ENCODE measurements at regions not wholly inside any gene's neighbourhood (a gene's known extent, or its start where the extent isn't known, plus 50 kb on each side); places are given as distances from the start of the nearest gene placed in this dataset.

- Histone ChIP-seq H3K4me3 (replicated peaks in 1 of 2; ENCODE audit: low read depth in 1 of 2, low read length in 2 of 2) (no peak overlapping the region), H3K4me1 (ENCODE audit: control insufficient read depth in 1 of 2, insufficient read depth in 2 of 2, low read length in 2 of 2) (no peaks in the 10 kb centered on the region), H3K27me3 (ENCODE audit: insufficient read depth, low read length) (no peaks in the 10 kb centered on the region), H3K27ac (ENCODE audit: low read depth, low read length) (no peak overlapping the region), H3K4me2 (ENCODE audit: low read length) (no peak overlapping the region), H2AFZ (ENCODE audit: low read depth, low read length, poor library complexity, severe bottlenecking) (no peak overlapping the region), H3K9me3 (ENCODE audit: control insufficient read depth in 1 of 2, insufficient read depth in 1 of 2, low read depth in 1 of 2, low read length in 2 of 2) (no peaks in the 10 kb centered on the region), H3K36me3 (ENCODE audit: control insufficient read depth in 1 of 2, insufficient read depth in 2 of 2, low read length in 2 of 2) (no peaks in the 10 kb centered on the region), H3K79me2 (ENCODE audit: insufficient read depth, low read length) (no peaks in the 10 kb centered on the region), H3K9me2 (ENCODE audit: insufficient read depth) (no peaks in the 10 kb centered on the region), H3K9ac (ENCODE audit: low read length) (no peak overlapping the region), H4K20me1 (ENCODE audit: insufficient read depth) (no peaks in the 10 kb centered on the region)
- CTCF ChIA-PET: no interaction called here
- TF ChIP-seq SP1 (IDR thresholded peaks at IDR 0.05; ENCODE audit: low read depth): no peak
- no peak for TF ChIP-seq ZNF274 (IDR thresholded peaks at IDR 0.05; ENCODE audit: low read depth, low read length)
- no peak for TF ChIP-seq FOSL1 (IDR thresholded peaks at IDR 0.05; ENCODE audit: low read depth)
- TF ChIP-seq TCF7L2 (IDR thresholded peaks at IDR 0.05; ENCODE audit: borderline replicate concordance, extremely low read depth, insufficient read depth, insufficient read length): no peak
- TF ChIP-seq EZH2 (IDR thresholded peaks at IDR 0.05): no peak
- no peak for TF ChIP-seq ELF1 (IDR thresholded peaks at IDR 0.05; ENCODE audit: borderline replicate concordance, low read depth)
- TF ChIP-seq POLR2AphosphoS5 (IDR thresholded peaks at IDR 0.05; ENCODE audit: low read depth, low read length): no peak
- no peak for TF ChIP-seq ZBTB33 (IDR thresholded peaks at IDR 0.05; ENCODE audit: extremely low read depth, insufficient replicate concordance, low read length)
- no peak for TF ChIP-seq POLR2A (IDR thresholded peaks at IDR 0.05; ENCODE audit: borderline replicate concordance, extremely low read depth, insufficient read depth, insufficient read length)
- ATAC-seq: no peak
- DNase-seq (ENCODE audit: low read depth, low spot score): no peak
- intact Hi-C loops (cut with micrococcal nuclease): no loop called here
- no TSS peak for BruUV-seq (replicated peaks)
- POLR2A ChIA-PET: no interaction called here
- RAD21 ChIA-PET (ENCODE audit: low non-redundant PET in 1 of 2, low total read pairs in 2 of 2, uncharacterized antibody in 2 of 2, unreplicated experiment in 2 of 2): no interaction called here
Measured at GRCh38 chr10:50963063-50963462, 77.6 kb upstream of the A1CF start.
